Activated CD8-positive, alpha-beta memory T cell treated with anti-CD3 and anti-CD28 coated beads, Interleukin-2, amount 50 U/mL, for 24 hours (primary cell): ENCODE measurements at regions not wholly inside any gene's neighbourhood (a gene's known extent, or its start where the extent isn't known, plus 50 kb on each side); places are given as distances from the start of the nearest gene placed in this dataset.

Experiments used
- DNase-seq: peaks from one replicate; pipeline ENCODE4 v3.0.0-alpha.2; 2020; ENCODE audit errors: extremely low read depth

GRCh38 chr18:39805218-39805617 lies 2149.8 kb upstream of the PIK3C3 start:
- DNase-seq: no peak

GRCh38 chr18:39802648-39803229 lies 2152.3 kb upstream of the PIK3C3 start:
- DNase-seq: no peak

- DNase-seq: no peak
These were observed 2153.2 kb upstream of the PIK3C3 start for GRCh38 chr18:39801848-39802247.

- no peak for DNase-seq
These were observed 2154.0 kb upstream of the PIK3C3 start for GRCh38 chr18:39801010-39801409.

- no peak for DNase-seq
These were observed 2156.0 kb upstream of the PIK3C3 start for GRCh38 chr18:39799006-39799405.

- no peak for DNase-seq
These were observed 2158.6 kb upstream of the PIK3C3 start for GRCh38 chr18:39796393-39796792.

- DNase-seq: no peak
These were observed 2159.7 kb upstream of the PIK3C3 start for GRCh38 chr18:39795350-39795749.

GRCh38 chr18:39793609-39794008 lies 2161.4 kb upstream of the PIK3C3 start:
- DNase-seq: no peak

- DNase-seq: no peak
These were observed 2166.7 kb upstream of the PIK3C3 start for GRCh38 chr18:39788383-39788782.

- DNase-seq: no peak
These were observed 2168.6 kb upstream of the PIK3C3 start for GRCh38 chr18:39786477-39786876.

GRCh38 chr18:39784541-39784940 lies 2170.5 kb upstream of the PIK3C3 start:
- DNase-seq: no peak

GRCh38 chr18:39781565-39781964 lies 2173.5 kb upstream of the PIK3C3 start:
- DNase-seq: no peak

- DNase-seq: no peak
These were observed 2174.3 kb upstream of the PIK3C3 start for GRCh38 chr18:39780774-39781173.

- DNase-seq: no peak
These were observed 2175.1 kb upstream of the PIK3C3 start for GRCh38 chr18:39779926-39780325.

GRCh38 chr18:39776766-39777165 lies 2178.3 kb upstream of the PIK3C3 start:
- DNase-seq: no peak

GRCh38 chr18:39774957-39775598 lies 2180.0 kb upstream of the PIK3C3 start:
- no peak for DNase-seq

- DNase-seq: no peak
These were observed 2181.4 kb upstream of the PIK3C3 start for GRCh38 chr18:39773646-39774045.

- no peak for DNase-seq
These were observed 2182.7 kb upstream of the PIK3C3 start for GRCh38 chr18:39772155-39772919.

GRCh38 chr18:39770399-39770798 lies 2184.6 kb upstream of the PIK3C3 start:
- DNase-seq: no peak

GRCh38 chr18:39764873-39765272 lies 2190.2 kb upstream of the PIK3C3 start:
- DNase-seq: no peak

- DNase-seq: no peak
These were observed 2193.8 kb upstream of the PIK3C3 start for GRCh38 chr18:39761273-39761672.

- DNase-seq: no peak
These were observed 2194.3 kb upstream of the CELF4 start for GRCh38 chr18:39759926-39760325.

GRCh38 chr18:39753178-39753577 lies 2187.6 kb upstream of the CELF4 start:
- DNase-seq: no peak
